Kidney (tissue), 13 donors: ENCODE measurements at regions not wholly inside any gene's neighbourhood (a gene's known extent, or its start where the extent isn't known, plus 50 kb on each side); places are given as distances from the start of the nearest gene placed in this dataset.

Experiments
- DNase-seq, 5 donors: peaks; one replicate each; pipeline ENCODE4 v3.0.0-alpha.2; 2013 to 2020
- FAIRE-seq: peaks from 2 replicates; lab custom pipeline; 2012; peaks lifted over from hg19 to GRCh38; lab: Jason Lieb, UNC
- H3K27ac ChIP-seq, 2 donors: one replicate each; pipeline ENCODE4 v1.7.0; 2013; ENCODE audit warnings: low read depth in 2 of 2, low read length in 2 of 2, inconsistent platforms in 1 of 2
- H3K27me3 ChIP-seq: one replicate; pipeline ENCODE4 v1.7.1; 2013; ENCODE audit warnings: low read length, inconsistent platforms; ENCODE audit not compliant: control insufficient read depth, insufficient read depth
- H3K36me3 ChIP-seq, 3 donors: one replicate each; pipeline versions ENCODE4 v1.7.0 to v1.7.1; 2013; ENCODE audit warnings: low read length in 3 of 3, control low read depth in 1 of 3, inconsistent platforms in 1 of 3; ENCODE audit not compliant: insufficient read depth in 3 of 3, control insufficient read depth in 2 of 3
- H3K4me1 ChIP-seq, 3 donors: one replicate each; pipeline versions ENCODE4 v1.7.0 to v1.7.1; 2013; ENCODE audit warnings: low read length in 3 of 3, inconsistent platforms in 1 of 3, low read depth in 1 of 3; ENCODE audit not compliant: control insufficient read depth in 2 of 3, insufficient read depth in 2 of 3
- H3K4me3 ChIP-seq, 3 donors: one replicate each; pipeline versions ENCODE4 v1.7.0 to v1.8.1; 2013; ENCODE audit warnings: low read length in 3 of 3, control low read depth in 1 of 3, inconsistent platforms in 1 of 3
- H3K9ac ChIP-seq, 3 donors: one replicate each; pipeline versions ENCODE4 v1.7.0 to v1.7.1; 2013; ENCODE audit warnings: low read length in 3 of 3, control low read depth in 1 of 3, inconsistent platforms in 1 of 3
- H3K9me3 ChIP-seq, 3 donors: one replicate each; pipeline versions ENCODE4 v1.7.0 to v1.7.1; 2013; ENCODE audit warnings: low read length in 3 of 3, control low read depth in 1 of 3, inconsistent platforms in 1 of 3; ENCODE audit not compliant: control insufficient read depth in 2 of 3, insufficient read depth in 1 of 3
- intact Hi-C: fragments of 100-400 bp; cut with DNase I; formaldehyde crosslinking; loops from one replicate; pipeline ENCODE4 v1.11.1; 2022
- TF ChIP-seq, protein P1 (sequence below): IDR thresholded peaks from 3 replicates; pipeline ENCODE4 v1.5.1; 2012; ENCODE audit warnings: mild to moderate bottlenecking, moderate library complexity, borderline replicate concordance; ENCODE audit not compliant: insufficient read depth; ENCODE audit errors: extremely low read depth
- donor health status: control.
- donor health status: control.
- donor health status: control.
- donor health status: control.
- donor health status: control.
- donor health status: DM: yes; HTN: yes; CAD: no.
- donor health status: Normal renal cell carcinoma (clear cell type).

DNA sequence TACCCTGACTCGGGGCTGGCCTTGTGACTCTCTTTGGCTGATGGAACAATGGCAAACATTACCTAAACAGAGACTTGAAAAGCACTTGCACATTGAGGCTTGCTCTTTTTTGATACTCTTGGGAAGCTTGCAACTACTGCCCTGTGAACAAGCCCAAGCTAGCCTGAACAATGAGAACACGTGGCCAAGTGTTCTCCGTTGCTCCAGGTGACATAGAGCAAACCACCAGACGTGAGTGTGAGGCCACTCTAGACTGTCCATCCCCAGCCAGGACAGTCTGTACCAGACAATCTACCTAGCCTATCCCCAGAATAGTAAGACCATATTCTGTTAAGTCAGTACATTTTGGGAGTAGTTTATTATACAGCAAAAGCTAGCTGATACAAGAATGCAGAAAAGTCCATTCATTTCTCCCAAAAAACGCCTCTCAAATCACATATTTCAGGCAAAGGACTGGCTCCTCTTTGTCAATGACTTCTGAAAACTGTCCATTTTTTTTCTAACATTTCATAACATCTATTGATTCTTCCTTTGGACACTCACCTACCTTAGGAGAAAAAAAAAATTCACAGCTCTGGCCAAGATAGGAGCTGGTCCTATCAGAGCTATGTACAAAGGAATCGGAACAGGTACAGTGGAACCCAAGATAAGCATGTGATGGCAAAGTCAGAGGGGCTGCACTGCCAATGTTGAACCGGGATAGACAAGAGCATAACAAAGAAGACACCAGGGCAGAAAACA is 142.1 kb upstream of the PKDCC start:
- intact Hi-C loops: no loop called here
- Histone ChIP-seq H3K27ac (peak overlapping the region in 1 of 2 donors; percentile 10), H3K36me3 (no peaks in the 10 kb centered on the region), H3K27me3 (no peaks in the 10 kb centered on the region), H3K4me1 (peaks cover 11 to 37% (median 26%) of the 10 kb centered on the region in 3 donors), H3K9ac (no peak overlapping the region), H3K9me3 (no peaks in the 10 kb centered on the region), H3K4me3 (no peak overlapping the region)
- TF ChIP-seq, protein P1, sequence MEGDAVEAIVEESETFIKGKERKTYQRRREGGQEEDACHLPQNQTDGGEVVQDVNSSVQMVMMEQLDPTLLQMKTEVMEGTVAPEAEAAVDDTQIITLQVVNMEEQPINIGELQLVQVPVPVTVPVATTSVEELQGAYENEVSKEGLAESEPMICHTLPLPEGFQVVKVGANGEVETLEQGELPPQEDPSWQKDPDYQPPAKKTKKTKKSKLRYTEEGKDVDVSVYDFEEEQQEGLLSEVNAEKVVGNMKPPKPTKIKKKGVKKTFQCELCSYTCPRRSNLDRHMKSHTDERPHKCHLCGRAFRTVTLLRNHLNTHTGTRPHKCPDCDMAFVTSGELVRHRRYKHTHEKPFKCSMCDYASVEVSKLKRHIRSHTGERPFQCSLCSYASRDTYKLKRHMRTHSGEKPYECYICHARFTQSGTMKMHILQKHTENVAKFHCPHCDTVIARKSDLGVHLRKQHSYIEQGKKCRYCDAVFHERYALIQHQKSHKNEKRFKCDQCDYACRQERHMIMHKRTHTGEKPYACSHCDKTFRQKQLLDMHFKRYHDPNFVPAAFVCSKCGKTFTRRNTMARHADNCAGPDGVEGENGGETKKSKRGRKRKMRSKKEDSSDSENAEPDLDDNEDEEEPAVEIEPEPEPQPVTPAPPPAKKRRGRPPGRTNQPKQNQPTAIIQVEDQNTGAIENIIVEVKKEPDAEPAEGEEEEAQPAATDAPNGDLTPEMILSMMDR: no peak
- FAIRE-seq: no peak
- no peak for DNase-seq

DNA sequence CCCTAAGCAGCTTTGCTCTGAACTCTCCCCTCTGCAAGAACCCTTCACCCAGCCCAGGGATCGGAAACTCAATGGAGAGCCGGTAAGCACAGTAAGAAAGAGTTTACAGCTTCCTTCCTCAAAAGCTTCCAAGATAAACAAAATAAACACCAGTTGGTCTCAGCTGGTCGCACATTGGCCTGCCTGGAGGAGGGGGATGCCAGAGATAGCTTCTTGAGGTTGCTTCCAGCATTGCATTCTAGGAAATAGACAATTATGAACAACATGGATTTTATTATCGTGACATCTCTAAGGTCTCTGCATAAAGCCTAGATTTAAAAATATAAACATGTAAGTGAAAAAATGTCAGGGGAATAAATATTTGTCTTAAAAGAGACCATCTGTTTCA is 141.5 kb upstream of the PKDCC start:
- no peak overlapping the region for H3K4me3 ChIP-seq
- no peaks in the 10 kb centered on the region for H3K36me3 ChIP-seq
- FAIRE-seq (no peak), DNase-seq (peak in 3 of 5 donors; percentile 70 to 92 (median 71))
- intact Hi-C loops: no loop called here
- H3K9me3 ChIP-seq: no peaks in the 10 kb centered on the region
- H3K27ac ChIP-seq: peak overlapping the region in 1 of 2 donors; percentile 10
- H3K9ac ChIP-seq: no peak overlapping the region
- peaks cover 11 to 37% (median 26%) of the 10 kb centered on the region in 3 donors for H3K4me1 ChIP-seq
- TF ChIP-seq, protein P1: no peak
- no peaks in the 10 kb centered on the region for H3K27me3 ChIP-seq

DNA sequence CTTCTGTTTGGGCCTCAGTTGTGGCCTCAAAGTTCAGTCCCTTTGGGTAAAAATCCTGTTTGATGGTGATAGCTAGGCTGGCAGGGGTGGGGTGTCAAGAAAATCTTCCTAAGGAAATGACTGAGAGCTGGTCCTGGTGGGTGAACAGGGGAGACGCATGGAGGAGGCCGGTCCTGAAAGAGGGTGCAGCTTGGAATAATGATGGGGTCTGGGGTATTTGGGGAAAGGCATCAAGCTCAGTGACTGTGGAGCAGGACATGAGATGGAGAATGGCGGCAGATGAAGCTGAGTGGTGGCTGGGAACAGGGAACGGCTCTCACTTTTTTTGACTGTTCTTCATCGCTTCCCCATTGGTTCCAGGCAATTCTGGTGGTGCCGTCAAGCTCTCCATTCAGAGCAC is 140.7 kb upstream of the PKDCC start:
- Histone ChIP-seq H3K36me3 (no peaks in the 10 kb centered on the region), H3K9me3 (no peaks in the 10 kb centered on the region), H3K27me3 (no peaks in the 10 kb centered on the region), H3K27ac (peak overlapping the region; percentile 69 to 75), H3K4me1 (peaks cover 11 to 37% (median 26%) of the 10 kb centered on the region in 3 donors), H3K4me3 (peak overlapping the region in 2 of 3 donors; percentile 11 to 40), H3K9ac (no peak overlapping the region)
- intact Hi-C loops: no loop called here
- FAIRE-seq (no peak), DNase-seq (no peak)
- TF ChIP-seq, protein P1: no peak
